UCSD-AML1 (cell line): ENCODE measurements at regions not wholly inside any gene's neighbourhood (a gene's known extent, or its start where the extent isn't known, plus 50 kb on each side); places are given as distances from the start of the nearest gene placed in this dataset.

ENCODE experiments used
- DNase-seq: peaks from one replicate; lab custom pipeline; 2025; ENCODE audit not compliant: unreplicated experiment; lab: John Stamatoyannopoulos, UW

GRCh38 chr5:89759802-89760201 lies 649.8 kb downstream of the CETN3 start:
- DNase-seq, result no peak

- DNase-seq, result no peak
These were observed 651.4 kb downstream of the CETN3 start for GRCh38 chr5:89758146-89758545.

- no peak for DNase-seq
These were observed 652.6 kb downstream of the CETN3 start for GRCh38 chr5:89756955-89757354.

GRCh38 chr5:89755024-89755423 lies 654.5 kb downstream of the CETN3 start:
- no peak for DNase-seq

- no peak for DNase-seq
These were observed 674.5 kb downstream of the CETN3 start for GRCh38 chr5:89735082-89735481.

- no peak for DNase-seq
These were observed 675.8 kb downstream of the CETN3 start for GRCh38 chr5:89733772-89734171.

- peak; percentile 4 for DNase-seq
These were observed 679.8 kb downstream of the CETN3 start for GRCh38 chr5:89729623-89730301.

- no peak for DNase-seq
These were observed 680.8 kb downstream of the CETN3 start for GRCh38 chr5:89728750-89729149.

- no peak for DNase-seq
These were observed 681.4 kb downstream of the CETN3 start for GRCh38 chr5:89728134-89728533.

GRCh38 chr5:89724379-89725095 lies 685.0 kb downstream of the CETN3 start:
- DNase-seq, result no peak

- no peak for DNase-seq
These were observed 685.6 kb downstream of the CETN3 start for GRCh38 chr5:89723907-89724306.

GRCh38 chr5:89722538-89722937 lies 687.0 kb downstream of the CETN3 start:
- DNase-seq, result no peak

GRCh38 chr5:89721931-89722330 lies 687.6 kb downstream of the CETN3 start:
- no peak for DNase-seq

- DNase-seq, result no peak
These were observed 688.2 kb downstream of the CETN3 start for GRCh38 chr5:89721353-89721752.

- DNase-seq, result no peak
These were observed 697.3 kb downstream of the CETN3 start for GRCh38 chr5:89712134-89712700.

- DNase-seq, result no peak
These were observed 698.0 kb downstream of the CETN3 start for GRCh38 chr5:89711526-89711925.

- no peak for DNase-seq
These were observed 699.5 kb downstream of the CETN3 start for GRCh38 chr5:89710006-89710405.

- no peak for DNase-seq
These were observed 701.7 kb downstream of the CETN3 start for GRCh38 chr5:89707891-89708290.

- no peak for DNase-seq
These were observed 702.8 kb downstream of the CETN3 start for GRCh38 chr5:89706731-89707130.

- no peak for DNase-seq
These were observed 705.7 kb downstream of the CETN3 start for GRCh38 chr5:89703817-89704216.

- DNase-seq, result no peak
These were observed 711.5 kb downstream of the CETN3 start for GRCh38 chr5:89698028-89698427.

- DNase-seq, result no peak
These were observed 712.0 kb downstream of the CETN3 start for GRCh38 chr5:89697581-89697980.
